ENCODE measurements at regions not wholly inside any gene's neighbourhood (a gene's known extent, or its start where the extent isn't known, plus 50 kb on each side); places are given as distances from the start of the nearest gene placed in this dataset.
"Not testable (repeated sequence)": the region's sequence is repeated elsewhere in the genome, so short reads cannot be mapped to it uniquely, and the experiment has no call there.

DNA sequence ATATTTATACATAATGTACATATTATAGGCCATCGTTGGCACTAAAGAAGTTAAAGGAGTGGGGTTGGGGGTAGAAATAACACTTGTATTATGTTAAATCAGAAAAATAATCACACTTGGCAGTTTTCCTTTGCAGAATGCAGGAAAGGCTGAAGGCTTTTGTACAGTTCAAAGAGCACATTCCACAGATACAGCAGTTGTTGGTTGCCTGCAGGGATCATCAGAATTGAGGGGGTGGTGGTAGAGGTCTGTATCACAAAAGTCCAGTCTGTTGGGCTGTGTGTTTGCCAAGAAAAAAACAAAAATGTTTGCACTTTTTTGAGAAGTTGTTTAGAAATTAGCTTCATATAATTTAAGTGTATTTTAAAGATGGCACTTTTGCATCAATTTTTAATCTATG, 231.8 kb upstream of the FOXP2 start:
- H3K27ac ChIP-seq = no peak overlapping the region
- no peak for DNase-seq (ENCODE audit: low spot score)
- H3K4me3 ChIP-seq = no peak overlapping the region
- TF ChIP-seq, protein P1, sequence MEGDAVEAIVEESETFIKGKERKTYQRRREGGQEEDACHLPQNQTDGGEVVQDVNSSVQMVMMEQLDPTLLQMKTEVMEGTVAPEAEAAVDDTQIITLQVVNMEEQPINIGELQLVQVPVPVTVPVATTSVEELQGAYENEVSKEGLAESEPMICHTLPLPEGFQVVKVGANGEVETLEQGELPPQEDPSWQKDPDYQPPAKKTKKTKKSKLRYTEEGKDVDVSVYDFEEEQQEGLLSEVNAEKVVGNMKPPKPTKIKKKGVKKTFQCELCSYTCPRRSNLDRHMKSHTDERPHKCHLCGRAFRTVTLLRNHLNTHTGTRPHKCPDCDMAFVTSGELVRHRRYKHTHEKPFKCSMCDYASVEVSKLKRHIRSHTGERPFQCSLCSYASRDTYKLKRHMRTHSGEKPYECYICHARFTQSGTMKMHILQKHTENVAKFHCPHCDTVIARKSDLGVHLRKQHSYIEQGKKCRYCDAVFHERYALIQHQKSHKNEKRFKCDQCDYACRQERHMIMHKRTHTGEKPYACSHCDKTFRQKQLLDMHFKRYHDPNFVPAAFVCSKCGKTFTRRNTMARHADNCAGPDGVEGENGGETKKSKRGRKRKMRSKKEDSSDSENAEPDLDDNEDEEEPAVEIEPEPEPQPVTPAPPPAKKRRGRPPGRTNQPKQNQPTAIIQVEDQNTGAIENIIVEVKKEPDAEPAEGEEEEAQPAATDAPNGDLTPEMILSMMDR (IDR thresholded peaks at IDR 0.05) = no peak

- TF ChIP-seq, protein P1 (IDR thresholded peaks at IDR 0.05) = no peak
- Histone ChIP-seq H3K27ac (no peak overlapping the region), H3K4me3 (no peak overlapping the region)
- no peak for DNase-seq (ENCODE audit: low spot score)
These were observed 233.3 kb upstream of the FOXP2 start for GRCh38 chr7:114181280-114181679.

DNA sequence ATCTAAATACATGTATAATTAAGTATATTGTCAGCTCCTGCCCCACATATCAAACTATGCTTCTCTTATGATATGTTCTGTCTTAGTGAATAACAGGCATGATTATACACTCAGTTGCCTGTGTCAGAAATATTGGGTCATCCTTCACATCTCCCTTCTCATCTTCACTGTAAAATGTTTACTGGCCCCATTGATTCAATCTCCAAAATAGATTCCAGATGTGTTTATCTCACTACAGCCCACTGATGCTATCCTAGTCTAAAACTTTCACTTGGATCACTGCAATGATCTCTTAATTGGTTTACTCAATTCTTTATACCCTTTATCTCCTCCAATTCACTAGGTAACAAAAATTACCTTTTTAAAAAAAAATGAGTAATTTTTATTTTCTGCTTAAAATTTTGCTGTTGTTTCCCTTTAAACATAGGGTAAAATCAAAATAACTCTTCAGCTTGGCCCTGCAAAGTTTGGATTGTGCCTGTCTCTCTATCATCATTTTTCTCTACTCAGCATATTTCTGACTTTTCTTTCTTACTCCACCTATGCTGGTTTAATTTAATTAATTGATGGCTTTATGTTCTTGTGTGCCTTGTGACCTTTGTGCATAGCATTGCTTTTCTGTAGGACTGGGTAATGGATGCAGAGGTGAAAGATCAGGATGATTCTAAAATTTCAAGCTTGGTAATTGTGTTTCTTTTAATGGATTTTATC, 233.9 kb upstream of the FOXP2 start:
- TF ChIP-seq, protein P1 (IDR thresholded peaks at IDR 0.05) = no peak
- Histone ChIP-seq H3K4me3 (no peak overlapping the region), H3K27ac (no peak overlapping the region)
- no peak for DNase-seq (ENCODE audit: low spot score)

DNA sequence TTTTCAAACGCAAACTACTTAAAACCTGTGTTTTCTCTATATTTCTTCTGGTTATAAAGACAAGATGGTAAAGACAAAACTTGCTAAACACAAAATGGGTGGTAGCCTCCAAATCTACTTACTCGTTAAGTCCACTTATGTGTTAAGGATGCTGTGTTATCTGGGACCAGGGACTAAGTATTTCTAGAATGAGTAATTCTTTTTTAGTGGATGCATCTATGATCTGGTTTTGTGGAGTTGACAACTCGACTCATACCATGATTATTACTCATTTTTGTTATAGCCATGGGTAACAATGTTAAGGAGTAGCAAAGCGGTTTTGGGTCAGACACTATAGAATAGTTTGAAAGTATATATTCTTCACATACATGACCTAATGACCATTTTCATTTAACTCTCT, 239.5 kb upstream of the FOXP2 start:
- Histone ChIP-seq H3K27ac (no peak overlapping the region), H3K4me3 (no peak overlapping the region)
- DNase-seq (ENCODE audit: low spot score) = no peak
- TF ChIP-seq, protein P1 (IDR thresholded peaks at IDR 0.05) = no peak

DNA sequence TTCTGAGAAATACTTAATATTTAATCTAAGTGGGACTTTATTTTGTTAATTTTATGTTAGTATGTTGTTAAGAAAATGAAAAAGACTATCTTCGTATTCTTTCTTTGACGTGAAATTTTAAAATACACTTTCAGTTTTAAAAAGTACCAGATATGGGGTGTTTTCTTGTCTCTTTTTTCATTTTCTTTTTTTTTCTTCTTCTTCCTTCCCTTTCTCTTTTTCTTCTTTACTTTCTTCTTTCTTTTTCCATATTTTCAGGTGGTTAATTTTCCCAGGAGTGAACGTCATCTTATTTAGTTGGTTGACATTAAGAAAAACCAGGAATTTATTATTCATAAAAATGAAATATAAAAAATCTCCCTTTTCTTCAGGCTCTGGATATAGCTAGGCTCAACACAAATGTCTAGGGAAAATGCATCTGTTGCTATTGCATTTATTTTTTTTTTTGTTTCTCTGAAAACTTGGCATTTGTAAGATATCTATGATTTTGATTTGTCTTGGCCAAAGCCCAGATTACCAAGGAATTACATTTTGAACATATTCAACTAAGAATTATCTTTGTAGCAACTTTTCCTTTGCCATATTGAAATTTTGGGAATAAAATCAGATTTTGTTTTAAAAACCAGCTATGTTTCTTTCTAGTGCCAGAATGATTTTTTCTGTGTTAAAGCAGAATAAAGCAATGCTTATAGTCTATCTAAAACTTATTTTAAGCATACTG, 241.3 kb upstream of the FOXP2 start:
- TF ChIP-seq, protein P1 (IDR thresholded peaks at IDR 0.05) = no peak
- Histone ChIP-seq H3K27ac (no peak overlapping the region), H3K4me3 (no peak overlapping the region)
- DNase-seq (ENCODE audit: low spot score) = no peak

- not testable (repeated sequence) for H3K4me3 ChIP-seq; DNase-seq (ENCODE audit: low spot score); H3K27ac ChIP-seq
These were observed 245.2 kb upstream of the FOXP2 start for GRCh38 chr7:114169389-114169788.

DNA sequence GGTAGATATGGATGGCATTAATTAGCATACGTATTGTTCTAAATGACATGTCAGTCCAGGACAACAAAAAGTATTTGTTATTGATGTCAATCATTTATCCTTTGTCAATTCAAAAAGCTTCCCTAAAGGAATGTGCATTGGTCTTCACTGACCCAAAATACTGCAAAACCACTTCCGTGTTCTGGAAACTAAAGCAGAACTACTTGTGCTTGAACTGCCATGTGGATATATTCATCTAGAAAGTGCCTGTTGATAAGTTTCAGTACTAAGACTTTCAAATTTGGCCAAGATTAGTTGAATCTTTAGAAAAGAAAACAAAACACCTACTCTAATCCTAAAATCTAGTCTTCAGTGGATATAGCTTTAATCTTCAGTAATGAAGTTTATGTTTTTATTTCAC, 242.1 kb upstream of the PPP1R3A start:
- DNase-seq (ENCODE audit: low spot score) = no peak
- Histone ChIP-seq H3K4me3 (no peak overlapping the region), H3K27ac (no peak overlapping the region)
- TF ChIP-seq, protein P1 (IDR thresholded peaks at IDR 0.05) = no peak
